PFSK-1 (cell line): ENCODE measurements at regions not wholly inside any gene's neighbourhood (a gene's known extent, or its start where the extent isn't known, plus 50 kb on each side); places are given as distances from the start of the nearest gene placed in this dataset.

Experiments
- FOXP2 ChIP-seq: optimal IDR thresholded peaks from 2 replicates; pipeline ENCODE3; 2011; ENCODE audit warnings: borderline replicate concordance, control low read depth, inconsistent platforms; ENCODE audit not compliant: insufficient read depth; ENCODE audit errors: extremely low read length, extremely low read depth
- POLR2AphosphoS5 ChIP-seq: IDR thresholded peaks from 2 replicates; pipeline ENCODE4 v1.6.1; 2012; ENCODE audit warnings: low read depth, mild to moderate bottlenecking, control low read depth, low read length, moderate library complexity
- REST ChIP-seq, 2 experiments: IDR thresholded peaks; 2 replicates each; pipeline versions ENCODE4 v1.6.1 to v1.8.0; 2011 to 2012; ENCODE audit warnings: low read depth in 2 of 2, low read length in 2 of 2, control low read depth in 1 of 2, inconsistent platforms in 1 of 2, mild to moderate bottlenecking in 1 of 2, moderate library complexity in 1 of 2; ENCODE audit not compliant: insufficient read depth in 1 of 2
- SIN3A ChIP-seq: IDR thresholded peaks from 2 replicates; pipeline ENCODE4 v1.6.1; 2012; ENCODE audit warnings: mild to moderate bottlenecking, low read length, moderate library complexity, borderline replicate concordance; ENCODE audit not compliant: insufficient read depth
- TAF1 ChIP-seq: IDR thresholded peaks from 2 replicates; pipeline ENCODE4 v1.6.1; 2012; ENCODE audit warnings: low read length, control low read depth, borderline replicate concordance; ENCODE audit not compliant: insufficient read depth

GRCh38 chr19:28288572-28289264 is 924.2 kb downstream of the UQCRFS1 start:
- no peak for TF ChIP-seq POLR2AphosphoS5
- TF ChIP-seq FOXP2: no peak
- no peak for TF ChIP-seq TAF1
- TF ChIP-seq REST (IDR thresholded peaks at IDR 0.05; ENCODE audit: insufficient read depth in 1 of 2, low read depth in 2 of 2, low read length in 2 of 2): no peak
- no peak for TF ChIP-seq SIN3A
